Left lobe of liver (tissue), 2 donors: ENCODE measurements at regions not wholly inside any gene's neighbourhood (a gene's known extent, or its start where the extent isn't known, plus 50 kb on each side); places are given as distances from the start of the nearest gene placed in this dataset.

Experiments used
- ATAC-seq: fragments of 200-7000 bp; cut with Tn5 transposase; one replicate; pipeline ENCODE4 v1.9.1; 2020; ENCODE audit warnings: mild to moderate bottlenecking, moderate library complexity
- DNase-seq: peaks from one replicate; pipeline ENCODE4 v3.0.0-alpha.2; 2020; ENCODE audit warnings: low spot score
- donor health status: DM: no; HTN: no; CAD: no; lungs with moderate emphysema.
- donor health status: DM: no; HTN: yes; CAD: no.

GRCh38 chr9:91090130-91090410 lies 271.6 kb downstream of the AUH start:
- DNase-seq (no peak), ATAC-seq (peak; percentile 10)

GRCh38 chr9:91092214-91092613 lies 269.5 kb downstream of the AUH start:
- ATAC-seq = no peak
- no peak for DNase-seq

GRCh38 chr9:91094324-91095088 lies 267.2 kb downstream of the AUH start:
- no peak for DNase-seq
- no peak for ATAC-seq

- no peak for ATAC-seq
Measured at GRCh38 chr9:91098203-91098850, 263.4 kb downstream of the AUH start.

GRCh38 chr9:91099436-91099835 lies 262.3 kb downstream of the AUH start:
- DNase-seq (no peak), ATAC-seq (no peak)

More at GRCh38 chr9:91098203-91098850, 263.4 kb downstream of the AUH start:
- no peak for DNase-seq

- peak; percentile 89 for ATAC-seq
- peak; percentile 90 for DNase-seq
Measured at GRCh38 chr9:91100878-91101450, 260.8 kb downstream of the AUH start.

GRCh38 chr9:91101611-91102168 lies 260.0 kb downstream of the AUH start:
- no peak for ATAC-seq
- DNase-seq = no peak

GRCh38 chr9:91102269-91102668 lies 259.4 kb downstream of the AUH start:
- no peak for ATAC-seq
- no peak for DNase-seq

GRCh38 chr9:91103931-91104330 lies 257.8 kb downstream of the AUH start:
- ATAC-seq (no peak), DNase-seq (no peak)

- no peak for ATAC-seq
- DNase-seq = no peak
Measured at GRCh38 chr9:91106415-91107081, 255.2 kb downstream of the AUH start.

- no peak for DNase-seq
- ATAC-seq = no peak
Measured at GRCh38 chr9:91111226-91111625, 250.5 kb downstream of the AUH start.

GRCh38 chr9:91111876-91112275 lies 249.8 kb downstream of the AUH start:
- no peak for DNase-seq
- no peak for ATAC-seq

- no peak for DNase-seq
- ATAC-seq = no peak
Measured at GRCh38 chr9:91113016-91113415, 248.7 kb downstream of the AUH start.

GRCh38 chr9:91114450-91114849 lies 247.3 kb downstream of the AUH start:
- ATAC-seq (no peak), DNase-seq (no peak)

GRCh38 chr9:91116211-91116610 lies 245.5 kb downstream of the AUH start:
- DNase-seq (no peak), ATAC-seq (no peak)

GRCh38 chr9:91116711-91117110 lies 245.0 kb downstream of the AUH start:
- DNase-seq = no peak
- ATAC-seq = no peak

- no peak for DNase-seq
Measured at GRCh38 chr9:91117474-91117891, 244.2 kb downstream of the AUH start.

GRCh38 chr9:91117959-91118703 lies 243.6 kb downstream of the AUH start:
- ATAC-seq (peak; percentile 98), DNase-seq (peak; percentile 71)

More at GRCh38 chr9:91117474-91117891, 244.2 kb downstream of the AUH start:
- ATAC-seq = no peak

GRCh38 chr9:91118704-91119025 lies 243.1 kb downstream of the AUH start:
- ATAC-seq (no peak), DNase-seq (no peak)

GRCh38 chr9:91119142-91119541 lies 242.6 kb downstream of the AUH start:
- DNase-seq = no peak
- no peak for ATAC-seq

- ATAC-seq (no peak), DNase-seq (no peak)
Measured at GRCh38 chr9:91119679-91120078, 242.0 kb downstream of the AUH start.
